Central memory CD8-positive, alpha-beta T cell (primary cell): ENCODE measurements at regions not wholly inside any gene's neighbourhood (a gene's known extent, or its start where the extent isn't known, plus 50 kb on each side); places are given as distances from the start of the nearest gene placed in this dataset.

Experiments
- ATAC-seq: fragments of 150-1000 bp; cut with Tn5 transposase; replicated peaks from 2 replicates; pipeline ENCODE4 v1.10.0; 2022; ENCODE audit warnings: mild to moderate bottlenecking, moderate FRiP score, moderate number of reproducible peaks; ENCODE audit not compliant: poor library complexity, severe bottlenecking; ENCODE audit errors: extremely low read depth
- DNase-seq, 2 donors: peaks; one replicate each; pipeline ENCODE4 v3.0.0; 2021; ENCODE audit warnings: low spot score in 2 of 2
- H3K27ac Mint-ChIP-seq: one replicate; pipeline ENCODE4 v1.8.0; 2022; ENCODE audit warnings: low read depth, mild to moderate bottlenecking, moderate library complexity, mixed read lengths
- H3K27me3 Mint-ChIP-seq: one replicate; pipeline ENCODE4 v1.8.0; 2022; ENCODE audit warnings: mixed read lengths
- H3K36me3 Mint-ChIP-seq: one replicate; pipeline ENCODE4 v1.8.0; 2022; ENCODE audit warnings: mild to moderate bottlenecking, moderate library complexity, mixed read lengths; ENCODE audit not compliant: insufficient read depth
- H3K4me1 Mint-ChIP-seq: one replicate; pipeline ENCODE4 v1.8.0; 2022; ENCODE audit warnings: mixed read lengths
- H3K4me3 Mint-ChIP-seq: one replicate; pipeline ENCODE4 v1.8.0; 2022; ENCODE audit warnings: mild to moderate bottlenecking, moderate library complexity, mixed read lengths
- H3K9me3 Mint-ChIP-seq: one replicate; pipeline ENCODE4 v1.8.0; 2022; ENCODE audit warnings: mixed read lengths

DNA sequence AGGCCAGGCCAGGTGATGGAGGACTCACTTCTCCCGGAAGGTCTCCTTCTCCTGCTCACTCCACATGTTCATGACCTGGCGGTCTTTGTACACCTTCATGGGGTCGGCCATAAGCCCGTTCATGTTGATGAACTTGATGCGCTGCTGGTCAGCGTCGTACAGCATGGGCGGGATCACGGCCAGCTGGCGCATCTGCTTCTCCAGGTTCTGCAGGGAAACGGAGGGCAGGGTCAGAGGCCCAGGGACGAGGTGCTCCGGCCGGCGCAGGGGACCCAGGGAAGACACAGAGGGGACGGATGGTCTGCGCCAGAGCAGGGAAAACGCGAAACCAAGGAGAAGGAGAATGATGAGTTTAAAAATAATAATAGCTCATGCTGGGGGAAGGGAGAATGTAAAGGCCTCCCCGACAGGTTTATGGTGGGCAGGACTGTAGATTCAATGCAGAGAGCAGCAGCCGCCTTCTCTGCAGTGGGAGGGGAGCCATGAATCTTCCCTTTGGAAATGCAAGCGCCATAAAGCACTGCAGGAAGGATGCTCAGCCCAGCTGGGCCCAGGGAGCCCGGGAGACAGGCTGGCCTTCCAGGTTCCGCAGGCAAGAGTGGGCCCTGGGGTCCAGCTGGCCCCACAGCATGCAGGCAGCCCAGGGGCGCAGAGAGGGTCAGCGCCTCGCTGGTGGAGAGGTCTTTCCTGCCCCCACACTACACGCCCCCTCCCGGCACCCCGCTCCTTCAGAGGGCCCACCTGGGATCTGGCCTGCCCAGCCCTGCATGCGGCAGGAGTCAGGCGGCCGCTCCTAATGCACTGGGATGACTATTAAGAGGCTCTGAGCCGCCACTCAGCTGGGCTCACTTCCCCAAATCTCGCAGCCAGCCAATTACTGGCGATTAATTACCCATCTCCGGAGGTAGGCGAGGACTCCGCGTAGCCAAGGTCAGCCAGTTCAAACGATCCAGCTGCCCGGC, 132.0 kb downstream of the RFLNA start:
- no peak for ATAC-seq
- Mint-ChIP-seq H3K36me3 (peaks cover 20% of the 10 kb centered on the region), H3K27ac (peak overlapping the region; percentile 35)

DNA sequence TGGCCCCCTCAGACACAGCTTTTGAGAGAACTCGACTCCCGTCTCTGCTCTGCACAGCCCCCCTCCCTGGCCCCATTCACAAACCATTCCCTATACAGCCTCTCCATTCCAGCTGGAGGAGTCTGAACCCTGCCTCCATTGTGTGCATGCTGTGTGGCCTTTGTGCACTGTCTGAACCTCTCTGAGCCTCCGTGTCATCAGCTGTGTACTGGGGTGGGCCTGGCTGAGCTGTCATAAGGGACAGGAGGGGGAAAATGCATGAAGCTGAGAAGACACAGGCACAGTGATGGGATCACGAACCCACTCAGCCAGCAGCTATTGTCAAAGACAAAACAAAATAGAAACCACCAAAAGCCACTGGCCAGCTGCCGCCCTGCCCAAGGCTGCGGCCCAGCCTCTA, 130.8 kb downstream of the RFLNA start:
- Mint-ChIP-seq H3K27ac (peak overlapping the region; percentile 35), H3K9me3 (no peaks in the 10 kb centered on the region), H3K4me3 (no peak overlapping the region)

More for the DNA sequence above, 132.0 kb downstream of the RFLNA start:
- Mint-ChIP-seq H3K9me3 (no peaks in the 10 kb centered on the region), H3K4me1 (peaks cover 31% of the 10 kb centered on the region), H3K4me3 (no peak overlapping the region), H3K27me3 (no peaks in the 10 kb centered on the region)
- no peak for DNase-seq

DNA sequence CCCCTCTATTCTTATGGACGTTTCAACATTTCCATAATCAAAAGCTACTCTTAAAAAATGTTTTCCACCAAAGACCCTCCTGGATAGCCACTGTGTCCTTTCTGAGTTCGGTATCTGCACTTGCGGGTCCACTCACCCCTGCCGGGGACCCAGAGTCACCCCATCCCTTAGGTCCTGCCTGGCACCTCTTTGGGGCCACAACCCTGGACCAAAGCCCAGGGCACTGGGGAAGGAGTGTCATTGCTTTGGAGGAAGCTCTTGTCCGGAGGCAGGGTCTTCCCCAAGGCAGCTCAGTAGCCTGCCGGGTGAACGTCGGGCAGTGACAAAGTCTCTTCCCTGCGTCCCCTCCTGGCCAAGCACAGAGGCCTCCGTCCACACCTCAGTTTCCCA, 129.6 kb downstream of the RFLNA start:
- DNase-seq (no peak), ATAC-seq (no peak)
- Mint-ChIP-seq H3K4me1 (peaks cover 17% of the 10 kb centered on the region), H3K27me3 (no peaks in the 10 kb centered on the region), H3K36me3 (peaks cover 28% of the 10 kb centered on the region), H3K4me3 (no peak overlapping the region), H3K9me3 (no peaks in the 10 kb centered on the region), H3K27ac (no peak overlapping the region)

More for the DNA sequence above, 130.8 kb downstream of the RFLNA start:
- DNase-seq (no peak), ATAC-seq (no peak)
- Mint-ChIP-seq H3K4me1 (peaks cover 19% of the 10 kb centered on the region), H3K36me3 (peaks cover 20% of the 10 kb centered on the region), H3K27me3 (no peaks in the 10 kb centered on the region)

GRCh38 chr12:124423761-124424515, 129.0 kb downstream of the RFLNA start:
- H3K27me3 Mint-ChIP-seq: no peaks in the 10 kb centered on the region
- peaks cover 17% of the 10 kb centered on the region for H3K4me1 Mint-ChIP-seq
- ATAC-seq: peak; percentile 60
- no peak for DNase-seq
- H3K36me3 Mint-ChIP-seq: peaks cover 34% of the 10 kb centered on the region
- no peak overlapping the region for H3K27ac Mint-ChIP-seq
- H3K4me3 Mint-ChIP-seq: no peak overlapping the region
- H3K9me3 Mint-ChIP-seq: no peaks in the 10 kb centered on the region

GRCh38 chr12:124422570-124423523, 128.0 kb downstream of the RFLNA start:
- Mint-ChIP-seq H3K27ac (no peak overlapping the region), H3K4me3 (no peak overlapping the region), H3K36me3 (peaks cover 39% of the 10 kb centered on the region), H3K27me3 (no peaks in the 10 kb centered on the region), H3K9me3 (no peaks in the 10 kb centered on the region), H3K4me1 (peaks cover 11% of the 10 kb centered on the region)
- ATAC-seq (no peak), DNase-seq (no peak)

DNA sequence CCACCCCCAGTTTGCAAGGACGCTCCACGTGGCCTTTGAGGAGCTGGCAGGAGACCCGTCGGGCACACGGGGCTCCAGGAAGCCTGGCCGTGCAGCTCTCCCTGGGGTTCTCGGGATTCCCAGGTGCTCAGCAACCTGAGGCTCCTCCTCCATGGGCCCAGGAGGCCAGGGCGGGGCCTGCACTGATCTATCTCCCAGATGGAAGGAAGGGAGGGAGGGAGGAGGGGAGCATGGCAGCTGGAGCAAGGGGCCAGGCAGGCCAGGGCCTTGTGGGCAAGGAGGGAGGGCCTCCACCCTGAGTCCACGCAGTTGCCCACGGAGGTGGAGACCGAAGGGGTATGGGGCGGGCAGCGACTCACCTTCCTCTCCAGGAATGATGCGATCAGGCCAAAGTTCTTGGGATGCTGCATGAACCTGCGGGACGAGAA, 127.3 kb downstream of the RFLNA start:
- no peak overlapping the region for H3K27ac Mint-ChIP-seq
- H3K4me3 Mint-ChIP-seq: no peak overlapping the region
- peaks cover 35% of the 10 kb centered on the region for H3K36me3 Mint-ChIP-seq
- no peaks in the 10 kb centered on the region for H3K27me3 Mint-ChIP-seq
- ATAC-seq: no peak
- H3K4me1 Mint-ChIP-seq: peaks cover 11% of the 10 kb centered on the region
- DNase-seq: no peak
- no peaks in the 10 kb centered on the region for H3K9me3 Mint-ChIP-seq

DNA sequence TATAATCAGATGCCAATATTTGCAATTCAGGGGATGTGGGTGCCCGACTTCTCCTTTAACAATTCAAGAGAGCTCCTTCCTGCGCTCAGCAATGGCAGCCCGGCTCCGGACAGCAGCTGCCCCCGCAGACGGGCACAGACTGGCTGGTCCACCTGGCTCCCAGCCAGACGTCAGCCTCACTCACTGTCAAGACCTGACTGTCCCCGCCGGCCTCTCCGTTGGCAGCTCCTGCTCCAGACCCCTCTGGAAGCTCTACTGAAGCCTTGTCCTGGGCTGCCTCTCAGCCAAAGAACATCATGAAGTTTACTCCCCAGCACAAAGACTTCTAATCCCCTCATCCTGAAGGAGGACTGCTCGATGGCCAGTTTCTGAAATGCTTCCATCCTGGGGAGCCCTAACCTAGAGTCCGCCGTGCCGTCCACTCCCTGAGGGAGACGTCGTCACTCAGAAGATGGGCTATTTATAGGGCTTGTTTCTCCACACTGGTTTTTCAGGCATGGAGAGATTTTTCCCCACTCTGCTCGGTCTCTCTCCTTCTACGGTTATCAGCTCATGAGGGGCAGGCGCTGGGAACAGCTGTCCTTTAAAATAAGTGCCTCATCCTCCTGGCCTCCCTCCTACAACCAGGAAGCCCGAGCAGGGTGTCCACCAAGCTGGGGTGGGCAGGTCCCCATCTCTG, 126.2 kb downstream of the RFLNA start:
- Mint-ChIP-seq H3K27ac (no peak overlapping the region), H3K4me1 (peaks cover 5% of the 10 kb centered on the region)
- no peak for DNase-seq

GRCh38 chr12:124420041-124420995, 125.4 kb downstream of the RFLNA start:
- Mint-ChIP-seq H3K27ac (peak overlapping the region; percentile 70), H3K36me3 (peaks cover 27% of the 10 kb centered on the region), H3K4me1 (peaks cover 6% of the 10 kb centered on the region), H3K9me3 (no peaks in the 10 kb centered on the region), H3K27me3 (no peaks in the 10 kb centered on the region), H3K4me3 (no peak overlapping the region)
- DNase-seq (no peak), ATAC-seq (no peak)

More for the DNA sequence above, 126.2 kb downstream of the RFLNA start:
- no peaks in the 10 kb centered on the region for H3K27me3 Mint-ChIP-seq
- ATAC-seq: no peak
- peaks cover 30% of the 10 kb centered on the region for H3K36me3 Mint-ChIP-seq
- no peak overlapping the region for H3K4me3 Mint-ChIP-seq
- H3K9me3 Mint-ChIP-seq: no peaks in the 10 kb centered on the region

DNA sequence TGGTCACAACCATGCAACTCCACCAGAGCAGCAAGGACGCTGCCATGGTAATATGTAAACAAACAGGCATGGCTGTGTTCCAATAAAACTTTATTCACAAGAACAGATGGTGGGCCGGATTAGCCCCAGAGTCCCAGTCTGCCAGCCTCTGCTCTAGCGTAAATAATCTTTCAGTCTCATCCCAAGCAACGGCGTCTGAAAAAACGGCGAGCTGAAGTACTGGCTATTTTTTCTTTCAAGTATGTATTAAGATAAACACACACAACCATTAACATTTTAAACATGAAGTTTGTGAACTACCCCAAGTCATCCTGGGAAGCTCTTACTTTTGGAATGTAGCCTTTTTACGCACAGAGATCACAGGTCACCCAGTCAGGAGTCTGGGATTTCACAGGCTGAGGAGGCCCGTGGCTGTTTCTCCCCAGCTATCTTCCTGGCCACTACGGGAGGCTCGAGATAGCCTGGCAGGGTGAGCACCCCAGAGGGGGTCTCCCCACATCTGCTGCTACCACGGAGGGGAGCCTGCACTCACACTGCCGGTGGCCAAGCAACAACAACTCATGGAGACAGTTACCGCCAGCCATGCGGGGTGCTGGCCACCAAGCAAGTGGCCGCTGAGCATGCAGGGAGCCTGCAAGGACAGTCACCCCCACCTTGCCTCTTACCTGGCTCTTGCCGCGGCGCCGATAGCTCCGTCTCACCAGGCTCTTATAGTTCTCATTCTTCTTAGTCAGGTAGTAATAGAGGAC, 124.6 kb downstream of the RFLNA start:
- ATAC-seq (no peak), DNase-seq (no peak)
- Mint-ChIP-seq H3K9me3 (no peaks in the 10 kb centered on the region), H3K36me3 (peaks cover 23% of the 10 kb centered on the region), H3K27me3 (no peaks in the 10 kb centered on the region), H3K4me3 (no peak overlapping the region), H3K4me1 (peaks cover 8% of the 10 kb centered on the region), H3K27ac (peak overlapping the region; percentile 70)

GRCh38 chr12:124418791-124419190, 123.9 kb downstream of the RFLNA start:
- H3K36me3 Mint-ChIP-seq: peaks cover 22% of the 10 kb centered on the region
- H3K27me3 Mint-ChIP-seq: no peaks in the 10 kb centered on the region
- H3K9me3 Mint-ChIP-seq: no peaks in the 10 kb centered on the region
- H3K4me3 Mint-ChIP-seq: no peak overlapping the region
- peaks cover 14% of the 10 kb centered on the region for H3K4me1 Mint-ChIP-seq
- no peak overlapping the region for H3K27ac Mint-ChIP-seq
- no peak for DNase-seq
- ATAC-seq: no peak
